WTC11 (cell line): ENCODE measurements at regions not wholly inside any gene's neighbourhood (a gene's known extent, or its start where the extent isn't known, plus 50 kb on each side); places are given as distances from the start of the nearest gene placed in this dataset.
"Not testable (repeated sequence)": the region's sequence is repeated elsewhere in the genome, so short reads cannot be mapped to it uniquely, and the experiment has no call there.

Experiments used
- ATAC-seq: fragments of 200-7000 bp; cut with Tn5 transposase; 2 replicates; pipeline ENCODE4 v1.10.0; 2021; ENCODE audit warnings: mild to moderate bottlenecking, moderate library complexity
- CTCF ChIA-PET: fragments of 300-600 bp; sonication (Branson Sonifier 250); formaldehyde crosslinking; loops from one replicate; lab custom pipeline; 2021; ENCODE audit warnings: antibody characterized with exemption; lab: Charles Lee
- POLR2A ChIA-PET: fragments of 350-600 bp; sonication (Branson Sonifier 250); formaldehyde crosslinking; loops from one replicate; lab custom pipeline; 2021; ENCODE audit warnings: antibody characterized with exemption; lab: Charles Lee
- DNase-seq: peaks from one replicate; pipeline ENCODE4 v3.0.0; 2021; ENCODE audit warnings: low spot score
- H3K27ac Mint-ChIP-seq: 2 replicates; pipeline ENCODE4 v1.8.0; 2021; ENCODE audit warnings: mixed read lengths
- H3K27me3 Mint-ChIP-seq: 2 replicates; pipeline ENCODE4 v1.8.0; 2021; ENCODE audit warnings: low read depth, mild to moderate bottlenecking, moderate library complexity, mixed read lengths
- H3K36me3 Mint-ChIP-seq: 2 replicates; pipeline ENCODE4 v1.8.0; 2021; ENCODE audit warnings: mixed read lengths
- H3K4me1 Mint-ChIP-seq: 2 replicates; pipeline ENCODE4 v1.8.0; 2022; ENCODE audit warnings: mixed read lengths
- H3K4me3 Mint-ChIP-seq: 2 replicates; pipeline ENCODE4 v1.8.0; 2021; ENCODE audit warnings: mild to moderate bottlenecking, moderate library complexity, mixed read lengths
- H3K9me3 Mint-ChIP-seq: 2 replicates; pipeline ENCODE4 v1.8.0; 2021; ENCODE audit warnings: mixed read lengths
- CREB1 ChIP-seq: sonication (generic); formaldehyde crosslinking; IDR thresholded peaks from 2 replicates; pipeline ENCODE4 v1.8.0; 2023; ENCODE audit warnings: mild to moderate bottlenecking, missing genetic modification reagents
- ELF4 ChIP-seq: sonication (generic); formaldehyde crosslinking; IDR thresholded peaks from 2 replicates; pipeline ENCODE4 v1.8.1; 2022; ENCODE audit warnings: low read depth, mild to moderate bottlenecking, moderate library complexity, missing genetic modification reagents
- ETV6 ChIP-seq: sonication (generic); formaldehyde crosslinking; IDR thresholded peaks from 2 replicates; pipeline ENCODE4 v1.8.1; 2022; ENCODE audit warnings: mild to moderate bottlenecking, missing genetic modification reagents
- HMGA2 ChIP-seq: fragments of 250-450 bp; sonication (Bioruptor Pico); IDR thresholded peaks from 2 replicates; pipeline ENCODE4 v1.4.0; 2021; ENCODE audit warnings: mild to moderate bottlenecking, moderate library complexity
- JUN ChIP-seq: sonication (generic); formaldehyde crosslinking; IDR thresholded peaks from 2 replicates; pipeline ENCODE4 v1.8.0; 2023; ENCODE audit warnings: mild to moderate bottlenecking, missing genetic modification reagents
- MAX ChIP-seq: sonication (generic); formaldehyde crosslinking; IDR thresholded peaks from 2 replicates; pipeline ENCODE4 v1.8.0; 2022; ENCODE audit warnings: mild to moderate bottlenecking, missing genetic modification reagents
- NFATC4 ChIP-seq: fragments of 250-450 bp; sonication (Bioruptor Pico); IDR thresholded peaks from 2 replicates; pipeline ENCODE4 v1.9.0; 2021; ENCODE audit warnings: mild to moderate bottlenecking
- NFYB ChIP-seq: sonication (generic); formaldehyde crosslinking; conservative IDR thresholded peaks from 2 replicates; pipeline ENCODE4 v1.8.0; 2022; ENCODE audit warnings: low read depth, missing genetic modification reagents
- OVOL2 ChIP-seq: fragments of 250-450 bp; sonication (Bioruptor Pico); IDR thresholded peaks from 2 replicates; pipeline ENCODE4 v1.9.0; 2021; ENCODE audit warnings: mild to moderate bottlenecking, borderline replicate concordance
- TCF7 ChIP-seq: sonication (generic); formaldehyde crosslinking; IDR thresholded peaks from 2 replicates; pipeline ENCODE4 v1.8.0; 2022; ENCODE audit warnings: mild to moderate bottlenecking, low read depth, missing genetic modification reagents, moderate library complexity
- ZNF317 ChIP-seq: sonication (generic); formaldehyde crosslinking; IDR thresholded peaks from 2 replicates; pipeline ENCODE4 v1.8.1; 2023; ENCODE audit warnings: low read depth, mild to moderate bottlenecking, moderate library complexity, missing genetic modification reagents, borderline replicate concordance
- ZNF532 ChIP-seq: fragments of 250-450 bp; sonication (Bioruptor Pico); IDR thresholded peaks from 2 replicates; pipeline ENCODE4 v1.9.0; 2021; ENCODE audit warnings: mild to moderate bottlenecking, borderline replicate concordance

- DNase-seq, POLR2A ChIA-PET, ATAC-seq, H3K4me3 Mint-ChIP-seq, H3K27ac Mint-ChIP-seq, H3K4me1 Mint-ChIP-seq, CTCF ChIA-PET: not testable (repeated sequence)
- Mint-ChIP-seq H3K36me3 (peaks cover 65% of the 10 kb centered on the region), H3K9me3 (peaks cover 64% of the 10 kb centered on the region), H3K27me3 (peaks cover 14% of the 10 kb centered on the region)
Observed at GRCh38 chr9:65416948-65417347, 131.9 kb upstream of the FOXD4L5 start.

GRCh38 chr9:65414249-65414648 lies 129.2 kb upstream of the FOXD4L5 start:
- DNase-seq, H3K4me3 Mint-ChIP-seq, H3K4me1 Mint-ChIP-seq, H3K27ac Mint-ChIP-seq, CTCF ChIA-PET, ATAC-seq, POLR2A ChIA-PET: not testable (repeated sequence)
- Mint-ChIP-seq H3K27me3 (peaks cover 17% of the 10 kb centered on the region), H3K36me3 (peaks cover 74% of the 10 kb centered on the region), H3K9me3 (peaks cover 69% of the 10 kb centered on the region)

DNA sequence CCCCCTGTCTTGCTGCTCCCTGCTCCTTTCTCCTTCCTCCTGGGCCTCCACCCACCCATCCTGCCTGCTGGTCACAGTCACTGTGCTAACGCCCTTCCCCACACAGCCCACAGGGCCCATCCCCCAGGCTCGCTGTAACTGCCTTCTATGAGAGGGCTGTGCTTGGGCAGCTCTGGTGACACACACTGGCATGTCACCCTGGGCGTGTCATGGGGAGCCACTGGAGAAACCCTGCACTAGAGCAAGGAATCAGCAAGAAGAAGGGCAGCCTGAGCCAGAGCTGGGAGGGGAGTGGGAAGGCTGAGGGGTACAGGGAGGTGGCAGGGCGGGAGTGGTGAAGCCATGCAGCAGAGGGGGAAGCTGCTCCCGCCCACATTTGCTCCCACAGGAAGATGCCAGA lies 128.4 kb upstream of the FOXD4L5 start:
- not testable (repeated sequence) for H3K4me1 Mint-ChIP-seq

DNA sequence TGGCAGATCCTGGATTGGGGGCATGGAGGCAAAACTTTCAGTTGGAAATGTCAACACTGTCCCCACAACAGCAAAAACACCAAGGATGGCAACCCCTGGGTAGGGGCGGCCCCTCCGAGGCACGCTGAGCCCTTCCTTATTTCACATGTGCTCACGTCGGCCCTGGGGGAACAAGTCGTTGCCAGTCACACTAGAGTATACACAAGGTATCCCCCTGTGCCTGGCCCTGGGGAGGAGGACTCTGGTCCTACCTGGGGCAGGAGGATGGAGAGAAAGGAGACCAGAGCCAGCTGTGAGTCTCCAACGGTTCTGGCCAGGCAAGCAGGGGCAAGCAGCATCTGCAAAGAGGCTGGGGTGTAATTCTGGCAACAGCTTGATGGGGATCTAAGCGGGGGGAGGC lies 126.9 kb upstream of the FOXD4L5 start:
- no peak overlapping the region for H3K4me3 Mint-ChIP-seq
- no peaks in the 10 kb centered on the region for H3K4me1 Mint-ChIP-seq
- no peak for TF ChIP-seq NFYB (CRISPR knock-in tag)
- H3K27me3 Mint-ChIP-seq, result peaks cover 23% of the 10 kb centered on the region
- ATAC-seq (no peak), DNase-seq (no peak)
- POLR2A ChIA-PET, result no interaction called here
- CTCF ChIA-PET, result no interaction called here
- peaks cover 63% of the 10 kb centered on the region for H3K9me3 Mint-ChIP-seq
- H3K36me3 Mint-ChIP-seq, result peaks cover 70% of the 10 kb centered on the region
- no peak overlapping the region for H3K27ac Mint-ChIP-seq

More for the DNA sequence above, 128.4 kb upstream of the FOXD4L5 start:
- H3K4me3 Mint-ChIP-seq, ATAC-seq, CTCF ChIA-PET, DNase-seq, POLR2A ChIA-PET, H3K27ac Mint-ChIP-seq: not testable (repeated sequence)
- Mint-ChIP-seq H3K36me3 (peaks cover 67% of the 10 kb centered on the region), H3K27me3 (peaks cover 17% of the 10 kb centered on the region), H3K9me3 (peaks cover 63% of the 10 kb centered on the region)

DNA sequence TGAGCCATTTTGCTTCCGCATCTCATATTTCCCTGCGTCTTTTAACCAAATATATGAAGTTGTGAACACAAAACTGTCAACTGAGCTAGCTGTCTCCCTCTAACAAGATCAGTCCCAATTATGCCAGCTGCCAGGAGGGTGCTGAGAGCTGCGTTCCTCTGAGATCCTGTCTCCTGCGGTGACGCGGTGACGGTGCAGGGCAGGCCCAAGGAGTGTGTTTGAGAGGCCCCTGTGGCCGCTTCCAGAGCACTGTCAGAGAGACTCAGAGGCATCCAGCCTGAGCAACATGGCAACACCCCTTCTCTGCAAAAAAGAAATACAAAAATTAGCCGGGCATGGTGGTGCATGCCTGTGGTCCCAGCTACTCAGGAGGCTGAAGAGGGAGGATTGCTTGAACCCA lies 126.3 kb upstream of the FOXD4L5 start:
- TF ChIP-seq TCF7 (CRISPR knock-in tag) (no peak), HMGA2 (CRISPR knock-in tag) (no peak), NFATC4 (CRISPR knock-in tag) (no peak), MAX (CRISPR knock-in tag) (no peak), ZNF532 (no peak), ETV6 (no peak), CREB1 (CRISPR knock-in tag) (no peak), ZNF317 (CRISPR knock-in tag) (no peak), ELF4 (CRISPR knock-in tag) (no peak), JUN (CRISPR knock-in tag) (no peak), OVOL2 (CRISPR knock-in tag) (no peak)
- TF ChIP-seq, all 79 proteins: peak for 0
- no peaks in the 10 kb centered on the region for H3K4me1 Mint-ChIP-seq
- CTCF ChIA-PET, result no interaction called here
- H3K9me3 Mint-ChIP-seq, result peaks cover 59% of the 10 kb centered on the region
- POLR2A ChIA-PET, result no interaction called here
- no peak overlapping the region for H3K27ac Mint-ChIP-seq
- DNase-seq, result no peak
- H3K4me3 Mint-ChIP-seq, result no peak overlapping the region
- peaks cover 24% of the 10 kb centered on the region for H3K27me3 Mint-ChIP-seq
- no peak for ATAC-seq
- peaks cover 65% of the 10 kb centered on the region for H3K36me3 Mint-ChIP-seq
